ENCODE measurements at regions not wholly inside any gene's neighbourhood (a gene's known extent, or its start where the extent isn't known, plus 50 kb on each side); places are given as distances from the start of the nearest gene placed in this dataset.

DNA sequence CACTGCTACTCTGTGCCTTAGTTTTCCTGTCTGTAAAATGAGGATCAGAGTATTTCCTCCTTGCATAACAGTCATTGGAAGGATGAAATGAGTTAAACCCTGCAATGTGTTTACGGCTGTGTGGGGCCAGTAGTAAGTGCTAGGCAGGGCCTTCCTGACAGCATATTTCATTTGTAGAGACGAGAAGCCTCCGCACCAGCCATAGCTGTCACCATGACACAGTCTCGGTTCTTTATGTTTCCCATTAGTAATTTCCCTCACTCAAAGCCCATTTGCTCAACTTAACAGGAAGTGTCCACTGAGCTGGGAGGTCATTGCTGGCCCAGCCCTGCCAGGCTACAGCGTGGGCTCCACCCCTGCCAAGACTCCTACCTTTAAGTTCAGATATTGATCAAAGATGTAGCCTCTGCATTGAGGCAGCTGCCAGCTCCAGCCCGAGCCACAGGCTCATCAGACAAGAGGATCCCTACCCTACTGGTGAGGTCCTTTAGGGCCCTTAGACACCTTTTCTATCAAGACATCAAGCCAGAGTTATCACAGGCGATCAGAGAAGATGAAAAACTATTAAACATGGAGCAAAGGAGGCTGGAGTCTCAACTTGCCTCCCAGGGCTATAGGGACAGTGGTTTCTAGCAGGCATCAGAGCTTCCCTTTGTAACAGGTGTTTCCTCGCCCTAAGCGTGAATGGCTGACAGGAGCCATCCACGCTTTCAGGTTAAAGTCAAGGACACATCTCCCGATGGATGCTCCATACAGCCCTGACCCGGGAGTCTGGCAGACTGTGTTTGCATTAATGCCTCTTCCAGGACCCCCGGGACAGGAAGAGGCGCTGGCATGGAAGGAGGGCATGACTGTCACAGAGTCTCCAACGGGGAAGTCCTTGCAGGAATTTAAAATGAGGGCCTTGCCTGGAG, 251.7 kb downstream of the NDUFA10 start:
- TF ChIP-seq POLR2AphosphoS5 (IDR thresholded peaks at IDR 0.05; ENCODE audit: insufficient read depth, low read depth, low read length) (no peak), POLR2A (IDR thresholded peaks at IDR 0.05; ENCODE audit: low read depth, low read length) (no peak)
- TF ChIP-seq, protein P1, sequence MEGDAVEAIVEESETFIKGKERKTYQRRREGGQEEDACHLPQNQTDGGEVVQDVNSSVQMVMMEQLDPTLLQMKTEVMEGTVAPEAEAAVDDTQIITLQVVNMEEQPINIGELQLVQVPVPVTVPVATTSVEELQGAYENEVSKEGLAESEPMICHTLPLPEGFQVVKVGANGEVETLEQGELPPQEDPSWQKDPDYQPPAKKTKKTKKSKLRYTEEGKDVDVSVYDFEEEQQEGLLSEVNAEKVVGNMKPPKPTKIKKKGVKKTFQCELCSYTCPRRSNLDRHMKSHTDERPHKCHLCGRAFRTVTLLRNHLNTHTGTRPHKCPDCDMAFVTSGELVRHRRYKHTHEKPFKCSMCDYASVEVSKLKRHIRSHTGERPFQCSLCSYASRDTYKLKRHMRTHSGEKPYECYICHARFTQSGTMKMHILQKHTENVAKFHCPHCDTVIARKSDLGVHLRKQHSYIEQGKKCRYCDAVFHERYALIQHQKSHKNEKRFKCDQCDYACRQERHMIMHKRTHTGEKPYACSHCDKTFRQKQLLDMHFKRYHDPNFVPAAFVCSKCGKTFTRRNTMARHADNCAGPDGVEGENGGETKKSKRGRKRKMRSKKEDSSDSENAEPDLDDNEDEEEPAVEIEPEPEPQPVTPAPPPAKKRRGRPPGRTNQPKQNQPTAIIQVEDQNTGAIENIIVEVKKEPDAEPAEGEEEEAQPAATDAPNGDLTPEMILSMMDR (IDR thresholded peaks at IDR 0.05; ENCODE audit: extremely low read depth in 1 of 2, insufficient read depth in 1 of 2, low read depth in 1 of 2, low read length in 2 of 2), result no peak
- TF ChIP-seq, protein P2, sequence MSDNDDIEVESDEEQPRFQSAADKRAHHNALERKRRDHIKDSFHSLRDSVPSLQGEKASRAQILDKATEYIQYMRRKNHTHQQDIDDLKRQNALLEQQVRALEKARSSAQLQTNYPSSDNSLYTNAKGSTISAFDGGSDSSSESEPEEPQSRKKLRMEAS (IDR thresholded peaks at IDR 0.05; ENCODE audit: insufficient read depth, insufficient read length), result no peak
